Breast epithelium (tissue), 3 donors: ENCODE measurements at regions not wholly inside any gene's neighbourhood (a gene's known extent, or its start where the extent isn't known, plus 50 kb on each side); places are given as distances from the start of the nearest gene placed in this dataset.

Source experiments
- POLR2A ChIP-seq: fragments of 450-650 bp; IDR thresholded peaks from one replicate; pipeline ENCODE4 v1.6.1; 2016; ENCODE audit warnings: antibody characterized with exemption, mild to moderate bottlenecking, moderate library complexity
- POLR2AphosphoS5 ChIP-seq, 3 donors: sonication (generic); formaldehyde crosslinking; IDR thresholded peaks; one replicate each; pipeline ENCODE4 v1.6.1; 2017; ENCODE audit warnings: antibody characterized with exemption in 3 of 3
- TF ChIP-seq, protein P1 (sequence below), 3 donors: fragments of 450-650 bp; IDR thresholded peaks; one replicate each; pipeline ENCODE4 v1.5.1; 2016 to 2017; ENCODE audit warnings: antibody characterized with exemption in 3 of 3, mild to moderate bottlenecking in 3 of 3, moderate library complexity in 3 of 3

- TF ChIP-seq, protein P1, sequence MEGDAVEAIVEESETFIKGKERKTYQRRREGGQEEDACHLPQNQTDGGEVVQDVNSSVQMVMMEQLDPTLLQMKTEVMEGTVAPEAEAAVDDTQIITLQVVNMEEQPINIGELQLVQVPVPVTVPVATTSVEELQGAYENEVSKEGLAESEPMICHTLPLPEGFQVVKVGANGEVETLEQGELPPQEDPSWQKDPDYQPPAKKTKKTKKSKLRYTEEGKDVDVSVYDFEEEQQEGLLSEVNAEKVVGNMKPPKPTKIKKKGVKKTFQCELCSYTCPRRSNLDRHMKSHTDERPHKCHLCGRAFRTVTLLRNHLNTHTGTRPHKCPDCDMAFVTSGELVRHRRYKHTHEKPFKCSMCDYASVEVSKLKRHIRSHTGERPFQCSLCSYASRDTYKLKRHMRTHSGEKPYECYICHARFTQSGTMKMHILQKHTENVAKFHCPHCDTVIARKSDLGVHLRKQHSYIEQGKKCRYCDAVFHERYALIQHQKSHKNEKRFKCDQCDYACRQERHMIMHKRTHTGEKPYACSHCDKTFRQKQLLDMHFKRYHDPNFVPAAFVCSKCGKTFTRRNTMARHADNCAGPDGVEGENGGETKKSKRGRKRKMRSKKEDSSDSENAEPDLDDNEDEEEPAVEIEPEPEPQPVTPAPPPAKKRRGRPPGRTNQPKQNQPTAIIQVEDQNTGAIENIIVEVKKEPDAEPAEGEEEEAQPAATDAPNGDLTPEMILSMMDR (IDR thresholded peaks at IDR 0.05) = no peak
- no peak for TF ChIP-seq POLR2A
- TF ChIP-seq POLR2AphosphoS5 (IDR thresholded peaks at IDR 0.05) = no peak
Measured at GRCh38 chr18:73901151-73901550, 246.5 kb downstream of the FBXO15 start.
